GM18870 (cell line): ENCODE measurements at regions not wholly inside any gene's neighbourhood (a gene's known extent, or its start where the extent isn't known, plus 50 kb on each side); places are given as distances from the start of the nearest gene placed in this dataset.

ENCODE experiments used
- ATAC-seq: cut with Tn5 transposase; IDR thresholded peaks from one replicate; pipeline ENCODE4 v1.9.1; 2021; ENCODE audit warnings: moderate library complexity; ENCODE audit not compliant: unreplicated experiment

DNA sequence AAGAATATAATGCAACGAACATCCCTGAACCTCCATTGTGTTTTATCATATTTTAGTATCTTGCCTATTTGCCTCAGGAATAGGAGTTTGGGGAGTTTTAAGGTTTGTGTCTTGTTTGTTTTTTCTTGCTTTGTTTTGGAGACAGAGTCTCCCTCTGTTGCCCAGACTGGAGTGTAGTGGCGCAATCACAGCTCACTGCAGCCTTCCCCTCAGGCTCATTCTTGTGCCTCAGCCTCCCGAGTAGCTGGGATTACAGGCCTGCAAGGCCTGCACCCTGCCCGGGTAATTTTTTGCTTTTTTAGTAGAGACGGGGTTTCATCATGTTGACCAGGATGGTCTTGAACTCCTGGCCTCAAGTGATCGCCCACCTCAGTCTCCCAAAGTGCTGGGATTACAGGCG, 63.3 kb upstream of the CARMIL1 start:
- no peak for ATAC-seq

GRCh38 chr6:25217302-25217701, 61.9 kb upstream of the CARMIL1 start:
- ATAC-seq, result no peak

- no peak for ATAC-seq
Measured at GRCh38 chr6:25217829-25218228, 61.3 kb upstream of the CARMIL1 start.

GRCh38 chr6:25218346-25218745, 60.8 kb upstream of the CARMIL1 start:
- no peak for ATAC-seq

DNA sequence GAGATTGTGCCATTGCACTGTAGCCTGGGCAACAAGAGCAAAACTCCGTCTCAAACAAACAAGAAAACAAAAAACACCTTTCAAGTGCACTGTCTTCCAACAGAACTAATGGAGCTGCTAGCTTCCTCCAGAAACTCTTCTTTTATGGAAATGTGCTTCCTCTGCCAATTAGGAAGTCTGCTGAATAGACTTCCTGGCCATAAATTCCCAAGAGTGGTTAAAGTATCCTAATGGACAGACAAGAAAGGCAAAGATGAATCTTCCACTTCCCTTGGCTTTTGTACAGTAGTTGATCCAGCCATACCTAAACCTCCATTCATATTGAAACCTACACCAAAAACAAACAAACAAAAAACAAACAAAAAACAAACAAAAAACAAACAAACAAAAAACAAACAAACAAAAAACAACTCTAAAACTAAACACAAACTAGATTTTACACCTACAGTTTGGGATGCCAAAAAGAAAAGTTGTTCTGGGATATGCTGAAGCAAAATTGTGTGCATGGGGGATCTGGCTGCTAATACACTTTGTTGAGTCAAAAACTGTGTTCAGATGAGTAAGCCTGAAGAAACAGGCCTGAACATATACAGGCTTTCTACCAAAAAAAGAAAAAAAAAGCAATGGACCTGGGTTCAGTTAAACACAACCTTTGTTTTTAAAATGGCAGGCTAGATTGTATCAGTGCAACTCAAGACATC, 59.8 kb upstream of the CARMIL1 start:
- no peak for ATAC-seq

- no peak for ATAC-seq
Measured at GRCh38 chr6:25219917-25220278, 59.3 kb upstream of the CARMIL1 start.

GRCh38 chr6:25220857-25221256, 58.3 kb upstream of the CARMIL1 start:
- no peak for ATAC-seq

- ATAC-seq, result no peak
Measured at GRCh38 chr6:25222006-25222678, 57.0 kb upstream of the CARMIL1 start.

DNA sequence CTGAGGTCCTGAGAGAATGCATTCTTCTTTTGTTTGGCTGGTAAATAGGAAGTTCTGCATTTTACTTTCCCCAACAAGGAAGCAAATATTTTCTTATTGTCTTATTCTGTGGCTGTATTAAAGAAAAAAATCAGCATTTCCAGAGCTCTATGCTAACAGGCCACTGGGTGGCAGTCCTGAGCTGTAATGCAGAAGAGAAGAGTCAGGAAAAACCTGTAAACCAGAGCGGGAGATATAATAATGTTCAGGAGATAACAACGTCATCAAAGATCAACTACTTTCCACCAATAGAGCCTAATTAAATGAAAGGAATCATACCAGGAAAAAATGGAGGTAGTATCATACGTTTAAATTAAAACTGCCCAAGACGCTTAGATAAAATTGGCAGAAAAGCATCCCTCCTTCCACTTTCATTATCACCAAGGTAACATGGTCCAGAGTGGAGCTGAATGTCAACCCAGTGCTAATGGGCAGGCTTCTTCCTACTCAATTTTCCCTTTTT, 55.6 kb upstream of the CARMIL1 start:
- ATAC-seq, result no peak

- ATAC-seq, result no peak
Measured at GRCh38 chr6:25224242-25224641, 54.9 kb upstream of the CARMIL1 start.

DNA sequence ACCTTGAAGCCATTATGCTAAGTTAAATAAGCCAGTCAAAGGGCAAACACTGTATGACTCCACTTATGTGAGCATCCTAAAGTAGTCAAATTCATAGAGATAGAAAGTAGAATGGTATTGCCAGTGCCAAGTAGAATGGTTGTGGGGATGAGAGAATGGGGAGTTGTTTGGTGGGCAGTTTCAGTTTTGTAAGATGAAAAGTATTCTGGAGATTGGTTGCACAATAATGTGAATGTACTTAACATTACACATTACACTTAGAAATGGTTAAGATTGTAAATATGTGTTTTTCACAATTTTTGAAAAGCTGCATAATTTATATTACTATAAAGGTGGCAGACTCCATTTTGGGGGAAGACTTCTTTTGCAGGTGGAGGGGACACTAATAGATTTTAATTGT, 51.3 kb upstream of the CARMIL1 start:
- no peak for ATAC-seq
